ENCODE measurements at regions not wholly inside any gene's neighbourhood (a gene's known extent, or its start where the extent isn't known, plus 50 kb on each side); places are given as distances from the start of the nearest gene placed in this dataset.

DNA sequence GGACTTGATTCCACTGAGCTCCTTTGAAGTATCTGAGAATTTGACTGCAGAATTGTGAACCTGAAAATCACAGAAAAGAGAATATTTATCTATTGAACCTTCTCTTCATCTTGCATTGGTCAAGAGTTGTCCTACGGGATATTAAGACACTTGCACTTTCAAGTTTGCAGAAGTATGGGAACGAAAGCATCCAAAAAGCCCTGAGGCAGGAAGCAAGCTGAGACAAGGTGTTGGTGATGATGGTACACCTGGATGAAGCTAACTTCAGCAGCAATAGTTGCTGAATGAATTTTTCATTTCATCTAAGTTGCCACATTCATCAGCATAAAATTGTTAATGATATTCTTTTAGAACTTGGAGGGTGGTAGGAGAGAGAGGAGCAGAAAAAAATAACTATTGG is 686.6 kb upstream of the ADAMTS5 start (continued):
- TF ChIP-seq, protein P1, sequence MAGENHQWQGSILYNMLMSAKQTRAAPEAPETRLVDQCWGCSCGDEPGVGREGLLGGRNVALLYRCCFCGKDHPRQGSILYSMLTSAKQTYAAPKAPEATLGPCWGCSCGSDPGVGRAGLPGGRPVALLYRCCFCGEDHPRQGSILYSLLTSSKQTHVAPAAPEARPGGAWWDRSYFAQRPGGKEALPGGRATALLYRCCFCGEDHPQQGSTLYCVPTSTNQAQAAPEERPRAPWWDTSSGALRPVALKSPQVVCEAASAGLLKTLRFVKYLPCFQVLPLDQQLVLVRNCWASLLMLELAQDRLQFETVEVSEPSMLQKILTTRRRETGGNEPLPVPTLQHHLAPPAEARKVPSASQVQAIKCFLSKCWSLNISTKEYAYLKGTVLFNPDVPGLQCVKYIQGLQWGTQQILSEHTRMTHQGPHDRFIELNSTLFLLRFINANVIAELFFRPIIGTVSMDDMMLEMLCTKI (IDR thresholded peaks at IDR 0.05; ENCODE audit: partially characterized antibody): no peak
- TF ChIP-seq SP2 (IDR thresholded peaks at IDR 0.05; ENCODE audit: extremely low read depth, low read depth, low read length, poor library complexity, severe bottlenecking): no peak
- TF ChIP-seq, protein P2, sequence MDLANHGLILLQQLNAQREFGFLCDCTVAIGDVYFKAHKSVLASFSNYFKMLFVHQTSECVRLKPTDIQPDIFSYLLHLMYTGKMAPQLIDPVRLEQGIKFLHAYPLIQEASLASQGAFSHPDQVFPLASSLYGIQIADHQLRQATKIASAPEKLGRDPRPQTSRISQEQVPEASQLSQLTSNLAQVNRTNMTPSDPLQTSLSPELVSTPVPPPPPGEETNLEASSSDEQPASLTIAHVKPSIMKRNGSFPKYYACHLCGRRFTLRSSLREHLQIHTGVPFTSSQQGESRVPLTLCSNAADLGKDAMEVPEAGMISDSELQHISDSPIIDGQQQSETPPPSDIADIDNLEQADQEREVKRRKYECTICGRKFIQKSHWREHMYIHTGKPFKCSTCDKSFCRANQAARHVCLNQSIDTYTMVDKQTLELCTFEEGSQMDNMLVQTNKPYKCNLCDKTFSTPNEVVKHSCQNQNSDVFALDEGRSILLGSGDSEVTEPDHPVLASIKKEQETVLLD (IDR thresholded peaks at IDR 0.05): no peak

DNA sequence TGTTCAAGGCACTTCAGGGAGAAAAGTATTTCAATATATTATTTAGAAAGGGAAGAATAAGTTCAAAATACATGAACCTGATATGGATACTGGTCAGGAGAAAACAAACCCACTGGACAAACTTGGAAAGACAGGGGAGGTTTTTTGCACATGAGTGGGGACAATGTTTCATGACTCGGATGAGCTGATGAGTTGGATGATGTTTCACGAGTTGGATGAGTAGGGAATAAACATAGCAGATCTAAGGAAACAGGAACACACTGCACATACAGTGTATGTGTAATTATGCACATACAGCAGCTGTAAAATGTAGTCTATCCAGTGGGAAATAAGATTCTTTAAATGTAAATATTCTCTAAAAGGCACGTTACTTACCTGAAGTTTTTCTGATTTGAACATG is 682.9 kb upstream of the ADAMTS5 start:
- Histone ChIP-seq H3K9me3 (replicated peaks; ENCODE audit: control insufficient read depth, insufficient read depth, low read depth, low read length) (no peaks in the 10 kb centered on the region), H3K9me1 (ENCODE audit: control insufficient read depth, insufficient read depth, low read length) (no peaks in the 10 kb centered on the region), H3K27me3 (ENCODE audit: control insufficient read depth in 2 of 2, insufficient read depth in 2 of 2, low read length in 2 of 2) (no peaks in the 10 kb centered on the region), H3K9ac (ENCODE audit: insufficient read depth in 1 of 2, low read depth in 2 of 2, low read length in 2 of 2) (no peak overlapping the region), H3K79me2 (ENCODE audit: control insufficient read depth, insufficient read depth, low read length) (no peaks in the 10 kb centered on the region), H3K4me1 (replicated peaks in 1 of 2; ENCODE audit: control insufficient read depth in 2 of 2, insufficient read depth in 2 of 2, low read length in 2 of 2) (no peaks in the 10 kb centered on the region), H3K36me3 (ENCODE audit: control insufficient read depth, insufficient read depth, low read length) (no peaks in the 10 kb centered on the region), H3K4me3 (no peak overlapping the region), H3K4me2 (ENCODE audit: insufficient read depth, low read length) (no peak overlapping the region), H2AFZ (ENCODE audit: low read depth, low read length) (no peak overlapping the region), H3K27ac (ENCODE audit: extremely low read depth, low read depth, low read length) (no peak overlapping the region), H4K20me1 (replicated peaks; ENCODE audit: control insufficient read depth, insufficient read depth, low read length) (no peaks in the 10 kb centered on the region)
- ChIA-PET CTCF (ENCODE audit: low intra/inter-chr PET ratio) (no interaction called here), POLR2A (no interaction called here)
- TF ChIP-seq ZNF778 (CRISPR knock-in tag; IDR thresholded peaks at IDR 0.05) (no peak), NCOA6 (IDR thresholded peaks at IDR 0.05) (no peak), TCF3 (CRISPR knock-in tag; IDR thresholded peaks at IDR 0.05) (no peak)
- TF ChIP-seq, protein P3, sequence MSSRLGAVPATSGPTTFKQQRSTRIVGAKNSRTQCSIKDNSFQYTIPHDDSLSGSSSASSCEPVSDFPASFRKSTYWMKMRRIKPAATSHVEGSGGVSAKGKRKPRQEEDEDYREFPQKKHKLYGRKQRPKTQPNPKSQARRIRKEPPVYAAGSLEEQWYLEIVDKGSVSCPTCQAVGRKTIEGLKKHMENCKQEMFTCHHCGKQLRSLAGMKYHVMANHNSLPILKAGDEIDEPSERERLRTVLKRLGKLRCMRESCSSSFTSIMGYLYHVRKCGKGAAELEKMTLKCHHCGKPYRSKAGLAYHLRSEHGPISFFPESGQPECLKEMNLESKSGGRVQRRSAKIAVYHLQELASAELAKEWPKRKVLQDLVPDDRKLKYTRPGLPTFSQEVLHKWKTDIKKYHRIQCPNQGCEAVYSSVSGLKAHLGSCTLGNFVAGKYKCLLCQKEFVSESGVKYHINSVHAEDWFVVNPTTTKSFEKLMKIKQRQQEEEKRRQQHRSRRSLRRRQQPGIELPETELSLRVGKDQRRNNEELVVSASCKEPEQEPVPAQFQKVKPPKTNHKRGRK (tag; IDR thresholded peaks at IDR 0.05): no peak
- BruUV-seq (replicated peaks): no TSS peak
- WGBS (ENCODE audit: insufficient coverage, low coverage, missing lambda C conversion rate): 0% methylated on average over 3 of the region's 3 CpGs
- DNase-seq (ENCODE audit: extremely low read depth in 1 of 4, low spot score in 3 of 4): no peak
- intact Hi-C loops (cut with micrococcal nuclease) (no loop called here), in situ Hi-C loops (cut with MboI) (no loop called here)
- no peak for FAIRE-seq
- ATAC-seq: no peak
